AG10803 (cell line): ENCODE measurements at regions not wholly inside any gene's neighbourhood (a gene's known extent, or its start where the extent isn't known, plus 50 kb on each side); places are given as distances from the start of the nearest gene placed in this dataset.
A peak's percentile ranks its signal among the peaks of the same experiment; 100 is the strongest.

ENCODE experiments used
- DNase-seq: peaks from one replicate; pipeline ENCODE4 v3.0.0; 2010; ENCODE audit warnings: low read depth
- H3K4me3 ChIP-seq: 2 replicates; pipeline ENCODE4 v1.5.1; 2011; ENCODE audit warnings: mild to moderate bottlenecking, low read length, control low read depth
- CTCF ChIP-seq: conservative IDR thresholded peaks from 2 replicates; pipeline ENCODE4 v1.5.1; 2011; ENCODE audit warnings: mild to moderate bottlenecking, low read length, control low read depth, inconsistent platforms

GRCh38 chr12:77210724-77211123 lies 145.4 kb upstream of the E2F7 start:
- no peak overlapping the region for H3K4me3 ChIP-seq
- no peak for TF ChIP-seq CTCF
- no peak for DNase-seq

- TF ChIP-seq CTCF: no peak
- H3K4me3 ChIP-seq: no peak overlapping the region
- no peak for DNase-seq
These were observed 138.7 kb upstream of the E2F7 start for GRCh38 chr12:77204083-77204482.

- no peak overlapping the region for H3K4me3 ChIP-seq
- DNase-seq: peak; percentile 25
- TF ChIP-seq CTCF: no peak
These were observed 137.2 kb upstream of the E2F7 start for GRCh38 chr12:77202457-77203060.

- H3K4me3 ChIP-seq: no peak overlapping the region
- TF ChIP-seq CTCF: no peak
- DNase-seq: peak; percentile 98
These were observed 124.6 kb upstream of the E2F7 start for GRCh38 chr12:77189901-77190416.

GRCh38 chr12:77189458-77189857 lies 124.1 kb upstream of the E2F7 start:
- no peak for TF ChIP-seq CTCF
- peak; percentile 91 for DNase-seq
- H3K4me3 ChIP-seq: 0 out of 2 replicates have a peak overlapping the region, but pooled peaks have one; percentile 5

GRCh38 chr12:77179515-77179914 lies 114.1 kb upstream of the E2F7 start:
- no peak for DNase-seq

More at GRCh38 chr12:77179515-77179914, 114.1 kb upstream of the E2F7 start:
- H3K4me3 ChIP-seq: no peak overlapping the region
- no peak for TF ChIP-seq CTCF
